Panc1 (cell line): ENCODE measurements at regions not wholly inside any gene's neighbourhood (a gene's known extent, or its start where the extent isn't known, plus 50 kb on each side); places are given as distances from the start of the nearest gene placed in this dataset.

ENCODE experiments used
- ATAC-seq: fragments of 200-7000 bp; cut with Tn5 transposase; 2 replicates; pipeline ENCODE4 v1.9.1; 2020; ENCODE audit warnings: mild to moderate bottlenecking, moderate library complexity
- BruUV-seq: library from RNA; stranded (reverse); fragments of 400-500 nt; replicated peaks from 2 replicates; lab custom pipeline; 2021; lab: Mats Ljungman, UMichigan
- CTCF ChIA-PET: fragments of 300-600 bp; sonication (Branson Sonifier 250); formaldehyde crosslinking; loops from one replicate; lab custom pipeline; 2022; ENCODE audit warnings: antibody characterized with exemption; lab: Charles Lee
- POLR2A ChIA-PET: fragments of 300-600 bp; sonication (Branson Sonifier 250); formaldehyde crosslinking; loops from one replicate; lab custom pipeline; 2022; ENCODE audit warnings: antibody characterized with exemption; lab: Charles Lee
- DNase-seq: peaks from one replicate; pipeline ENCODE4 v3.0.0-alpha.2; 2010; ENCODE audit warnings: low read depth, low spot score
- H3K27ac ChIP-seq: 2 replicates; pipeline ENCODE4 v1.5.1; 2011; ENCODE audit warnings: mild to moderate bottlenecking, low read length, inconsistent platforms
- H3K27me3 ChIP-seq: fragments of 200-500 bp; sonication (Bioruptor generic); 2 replicates; pipeline ENCODE4 v1.6.0; 2014; ENCODE audit warnings: low read length, inconsistent platforms; ENCODE audit not compliant: control insufficient read depth, insufficient read depth
- H3K36me3 ChIP-seq: fragments of 200-500 bp; sonication (Bioruptor generic); 2 replicates; pipeline ENCODE4 v1.5.1; 2014; ENCODE audit warnings: inconsistent platforms, mild to moderate bottlenecking, low read length, moderate library complexity; ENCODE audit not compliant: control insufficient read depth, insufficient read depth
- H3K4me1 ChIP-seq: 2 replicates; pipeline ENCODE4 v1.5.1; 2011; ENCODE audit warnings: inconsistent platforms, mild to moderate bottlenecking, low read length, moderate library complexity; ENCODE audit not compliant: control insufficient read depth, insufficient read depth
- H3K4me3 ChIP-seq, 2 experiments: 2 replicates each; pipeline ENCODE4 v1.5.1; 2011 to 2012; ENCODE audit warnings: low read depth in 2 of 2, low read length in 2 of 2, mild to moderate bottlenecking in 2 of 2, inconsistent platforms in 1 of 2, moderate library complexity in 1 of 2
- H3K9me3 ChIP-seq: fragments of 200-500 bp; sonication (Bioruptor generic); 2 replicates; pipeline ENCODE4 v1.5.1; 2014; ENCODE audit warnings: low read depth, mild to moderate bottlenecking, inconsistent platforms, low read length, moderate library complexity; ENCODE audit not compliant: control insufficient read depth, insufficient read depth
- CTCF ChIP-seq: fragments of 450-650 bp; IDR thresholded peaks from 2 replicates; pipeline ENCODE4 v1.5.1; 2017; ENCODE audit warnings: mild to moderate bottlenecking
- POLR2AphosphoS5 ChIP-seq: IDR thresholded peaks from 2 replicates; pipeline ENCODE4 v1.6.1; 2012; ENCODE audit warnings: mild to moderate bottlenecking, low read depth, low read length, moderate library complexity
- SIN3A ChIP-seq: IDR thresholded peaks from 2 replicates; pipeline ENCODE4 v1.6.1; 2012; ENCODE audit warnings: low read depth, mild to moderate bottlenecking, low read length, moderate library complexity, borderline replicate concordance; ENCODE audit not compliant: insufficient read depth
- TCF7L2 ChIP-seq: IDR thresholded peaks from 2 replicates; pipeline ENCODE4 v1.6.1; 2011; ENCODE audit warnings: mild to moderate bottlenecking, low read depth, low read length, inconsistent platforms
- in situ Hi-C: cut with HindIII; loops from 2 replicates; pipeline ENCODE4 v1.10.0; 2016; ENCODE audit warnings: low sequenced_read_pairs, low pct_unique_long_range_greater_than_20kb
- intact Hi-C: fragments of 100-400 bp; cut with micrococcal nuclease; formaldehyde crosslinking; loops from one replicate; pipeline ENCODE4 v1.10.0; 2022; ENCODE audit not compliant: unreplicated experiment
- TF ChIP-seq, protein P1 (sequence below), 2 experiments: IDR thresholded peaks; 2 replicates each; pipeline ENCODE4 v1.6.1; 2011 to 2012; ENCODE audit warnings: low read depth in 2 of 2, control low read depth in 1 of 2, low read length in 1 of 2, mild to moderate bottlenecking in 1 of 2, moderate library complexity in 1 of 2; ENCODE audit not compliant: insufficient read depth in 1 of 2

- no peaks in the 10 kb centered on the region for H3K36me3 ChIP-seq
- H3K27me3 ChIP-seq: peaks cover 14% of the 10 kb centered on the region
- TF ChIP-seq CTCF: no peak
- TF ChIP-seq POLR2AphosphoS5: no peak
- no peak for TF ChIP-seq SIN3A
- no peak for TF ChIP-seq TCF7L2
- TF ChIP-seq, protein P1, sequence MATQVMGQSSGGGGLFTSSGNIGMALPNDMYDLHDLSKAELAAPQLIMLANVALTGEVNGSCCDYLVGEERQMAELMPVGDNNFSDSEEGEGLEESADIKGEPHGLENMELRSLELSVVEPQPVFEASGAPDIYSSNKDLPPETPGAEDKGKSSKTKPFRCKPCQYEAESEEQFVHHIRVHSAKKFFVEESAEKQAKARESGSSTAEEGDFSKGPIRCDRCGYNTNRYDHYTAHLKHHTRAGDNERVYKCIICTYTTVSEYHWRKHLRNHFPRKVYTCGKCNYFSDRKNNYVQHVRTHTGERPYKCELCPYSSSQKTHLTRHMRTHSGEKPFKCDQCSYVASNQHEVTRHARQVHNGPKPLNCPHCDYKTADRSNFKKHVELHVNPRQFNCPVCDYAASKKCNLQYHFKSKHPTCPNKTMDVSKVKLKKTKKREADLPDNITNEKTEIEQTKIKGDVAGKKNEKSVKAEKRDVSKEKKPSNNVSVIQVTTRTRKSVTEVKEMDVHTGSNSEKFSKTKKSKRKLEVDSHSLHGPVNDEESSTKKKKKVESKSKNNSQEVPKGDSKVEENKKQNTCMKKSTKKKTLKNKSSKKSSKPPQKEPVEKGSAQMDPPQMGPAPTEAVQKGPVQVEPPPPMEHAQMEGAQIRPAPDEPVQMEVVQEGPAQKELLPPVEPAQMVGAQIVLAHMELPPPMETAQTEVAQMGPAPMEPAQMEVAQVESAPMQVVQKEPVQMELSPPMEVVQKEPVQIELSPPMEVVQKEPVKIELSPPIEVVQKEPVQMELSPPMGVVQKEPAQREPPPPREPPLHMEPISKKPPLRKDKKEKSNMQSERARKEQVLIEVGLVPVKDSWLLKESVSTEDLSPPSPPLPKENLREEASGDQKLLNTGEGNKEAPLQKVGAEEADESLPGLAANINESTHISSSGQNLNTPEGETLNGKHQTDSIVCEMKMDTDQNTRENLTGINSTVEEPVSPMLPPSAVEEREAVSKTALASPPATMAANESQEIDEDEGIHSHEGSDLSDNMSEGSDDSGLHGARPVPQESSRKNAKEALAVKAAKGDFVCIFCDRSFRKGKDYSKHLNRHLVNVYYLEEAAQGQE (IDR thresholded peaks at IDR 0.05; ENCODE audit: insufficient read depth in 1 of 2, low read depth in 2 of 2, low read length in 1 of 2): no peak
- no peak for DNase-seq
- in situ Hi-C loops (no loop called here), intact Hi-C loops (no loop called here)
- no peak overlapping the region for H3K4me3 ChIP-seq
- H3K27ac ChIP-seq: no peak overlapping the region
- H3K4me1 ChIP-seq: no peaks in the 10 kb centered on the region
- CTCF ChIA-PET: no interaction called here
- BruUV-seq: no TSS peak
- H3K9me3 ChIP-seq: no peaks in the 10 kb centered on the region
- POLR2A ChIA-PET: no interaction called here
- ATAC-seq: no peak
Observed at GRCh38 chr6:169845426-169846285, 94.2 kb downstream of the ERMARD start.

GRCh38 chr6:169844946-169845345 lies 93.5 kb downstream of the ERMARD start:
- Histone ChIP-seq H3K27ac (no peak overlapping the region), H3K4me3 (no peak overlapping the region), H3K36me3 (no peaks in the 10 kb centered on the region), H3K4me1 (no peaks in the 10 kb centered on the region), H3K27me3 (peaks cover 14% of the 10 kb centered on the region), H3K9me3 (no peaks in the 10 kb centered on the region)
- CTCF ChIA-PET: no interaction called here
- DNase-seq: no peak
- intact Hi-C loops: no loop called here
- POLR2A ChIA-PET: no interaction called here
- in situ Hi-C loops: no loop called here
- BruUV-seq: no TSS peak
- no peak for TF ChIP-seq SIN3A
- no peak for TF ChIP-seq CTCF
- TF ChIP-seq POLR2AphosphoS5: no peak
- no peak for ATAC-seq
